ENCODE measurements at regions not wholly inside any gene's neighbourhood (a gene's known extent, or its start where the extent isn't known, plus 50 kb on each side); places are given as distances from the start of the nearest gene placed in this dataset.

DNA sequence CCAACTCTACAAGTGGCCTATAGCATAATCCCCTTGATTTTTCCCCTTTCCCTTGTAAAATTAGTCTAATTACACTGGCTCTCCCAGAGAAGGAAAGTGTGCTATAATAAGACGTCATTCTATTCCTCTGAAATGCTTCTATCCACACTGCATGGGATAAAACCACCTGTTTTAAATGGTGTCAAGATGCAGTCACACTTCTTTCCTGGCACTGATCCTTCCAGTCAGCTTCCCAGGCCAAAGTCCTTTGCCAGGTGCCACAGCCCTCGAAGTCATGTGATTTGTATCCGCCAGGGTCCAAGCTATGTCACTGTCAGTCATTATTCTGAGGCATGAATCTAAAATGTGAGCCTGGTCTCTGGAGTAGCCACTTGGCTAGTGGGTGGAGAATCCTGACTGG is 169.0 kb upstream of the KIAA1217 start:
- DNase-seq = no peak

DNA sequence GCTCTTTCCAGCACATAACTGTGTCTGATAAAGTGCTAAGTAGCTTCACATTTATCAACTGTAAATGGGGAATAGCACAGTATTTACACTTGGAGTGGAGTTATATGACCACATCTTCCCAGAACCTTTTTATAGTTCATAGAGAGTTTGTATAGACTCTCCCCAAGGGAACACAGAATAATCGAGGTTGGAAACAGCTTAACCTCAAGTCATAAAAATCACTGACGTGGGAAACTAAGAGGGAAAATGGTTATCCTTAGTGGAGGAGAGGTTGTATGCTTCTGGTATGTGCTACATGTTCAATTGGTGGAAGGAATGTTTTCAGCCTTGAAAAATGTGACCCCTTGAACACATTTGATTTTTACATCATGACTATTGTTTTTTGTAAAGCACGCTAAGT is 167.9 kb upstream of the KIAA1217 start:
- no peak for DNase-seq

GRCh38 chr10:24041834-24042233 is 167.1 kb upstream of the KIAA1217 start:
- DNase-seq = no peak

DNA sequence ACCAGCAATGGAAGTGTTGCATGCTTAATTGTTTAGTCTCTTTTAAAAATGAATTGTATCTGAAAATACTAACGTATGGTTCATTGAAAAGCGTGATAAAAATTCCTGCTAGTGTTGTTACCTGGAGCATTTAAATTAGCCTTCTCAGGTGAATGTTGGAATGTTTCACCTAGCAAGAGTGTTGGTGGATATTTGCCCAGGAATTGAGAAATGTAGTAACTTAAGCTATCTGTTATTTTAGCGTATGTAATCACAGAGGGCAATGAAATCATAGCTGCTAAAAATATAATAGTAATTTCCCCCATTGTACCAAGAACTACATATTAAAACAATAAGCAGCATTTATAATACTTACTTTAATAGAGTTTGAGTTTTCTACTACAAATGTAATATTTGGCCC is 166.1 kb upstream of the KIAA1217 start:
- DNase-seq = no peak

DNA sequence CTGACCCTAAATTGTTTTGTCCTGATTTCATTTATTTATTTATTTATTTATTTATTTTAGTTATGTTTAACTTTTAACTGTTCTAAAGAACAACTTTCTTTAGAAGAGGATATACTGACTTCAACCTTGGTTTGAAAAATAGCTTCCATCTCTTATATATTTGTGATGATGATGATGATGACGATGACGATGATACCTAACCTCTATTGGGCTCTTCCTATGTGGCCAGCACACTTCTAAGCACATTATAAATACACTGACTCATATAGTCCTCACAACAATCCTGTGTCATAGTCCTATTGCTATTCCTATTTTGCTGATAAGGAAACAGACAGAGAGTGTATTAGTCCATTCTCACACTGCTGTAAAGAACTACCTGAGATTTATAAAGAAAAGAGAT is 162.9 kb upstream of the KIAA1217 start:
- DNase-seq = no peak

DNA sequence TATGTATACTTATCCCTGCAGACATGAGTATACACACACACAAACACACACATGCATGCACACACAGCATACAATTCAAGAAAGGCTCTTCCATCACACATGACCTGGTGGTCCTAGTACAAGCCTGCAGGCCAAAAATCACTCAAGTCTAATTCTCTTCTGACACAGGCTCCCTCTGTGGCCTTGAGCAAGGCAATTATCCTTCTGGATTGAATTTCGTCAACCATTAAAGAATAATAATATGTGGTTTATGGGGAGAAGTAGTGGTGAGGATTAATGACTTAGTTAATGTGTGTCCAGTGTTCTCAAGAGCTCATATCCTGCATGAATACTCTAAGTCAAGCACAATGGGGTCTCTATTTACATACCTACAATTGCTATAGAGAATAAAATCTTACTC is 161.8 kb upstream of the KIAA1217 start:
- no peak for DNase-seq

DNA sequence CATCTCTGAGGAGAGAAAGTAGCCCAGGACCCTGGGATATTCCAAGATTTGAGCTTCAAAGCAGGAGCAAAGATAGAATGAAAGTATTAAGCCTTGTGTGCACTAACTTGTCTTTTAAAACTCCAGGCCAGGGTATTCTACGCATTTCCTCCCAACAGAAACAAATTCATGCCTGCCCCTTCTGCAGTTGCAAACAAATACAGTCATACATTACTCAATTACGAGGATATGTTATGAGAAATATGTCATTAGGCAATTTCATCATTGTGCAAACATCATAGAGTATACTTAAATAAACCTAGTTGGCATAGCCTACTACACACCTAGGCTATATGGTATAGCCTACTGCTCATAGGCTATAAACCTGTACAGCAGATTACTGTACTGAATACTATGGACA is 154.5 kb upstream of the KIAA1217 start:
- no peak for DNase-seq

GRCh38 chr10:24080207-24080606 is 128.7 kb upstream of the KIAA1217 start:
- DNase-seq = no peak

DNA sequence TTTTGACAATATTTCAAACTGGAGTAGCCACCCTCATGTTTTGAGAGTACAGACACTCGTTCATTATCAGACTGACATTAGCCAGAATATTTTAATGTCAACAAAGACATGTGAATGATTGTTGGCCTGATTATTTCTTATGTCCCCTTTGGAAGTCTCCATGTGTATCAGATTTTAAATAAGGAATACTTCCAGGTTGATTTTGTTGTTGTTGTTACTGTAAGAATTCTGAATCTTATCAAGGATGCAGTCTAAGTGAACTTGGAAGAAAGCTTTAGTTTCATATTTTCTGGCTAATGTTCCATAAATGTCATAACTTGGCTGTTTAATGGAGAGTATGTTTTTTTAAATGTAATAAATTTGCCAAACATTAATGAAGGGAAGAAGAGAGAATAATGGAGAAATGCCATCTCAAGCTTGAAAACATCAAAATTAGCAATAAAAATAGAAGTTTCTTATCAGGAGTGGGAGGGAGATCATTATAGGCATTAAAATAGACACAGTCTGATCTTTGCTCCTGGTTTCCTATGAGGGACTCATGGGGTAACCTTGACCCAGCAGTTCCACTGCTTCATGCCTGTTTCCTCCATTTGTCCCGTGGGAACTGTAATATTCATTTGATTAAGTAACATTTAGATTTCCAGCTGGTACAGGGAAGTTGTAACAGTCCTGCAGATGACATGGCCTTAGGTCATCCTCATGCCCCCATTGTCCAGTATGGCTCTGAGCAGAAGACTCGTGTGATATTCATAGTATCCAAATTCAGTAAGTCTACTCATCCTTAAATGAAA is 122.4 kb upstream of the KIAA1217 start:
- no peak for DNase-seq

GRCh38 chr10:24091256-24091655 is 117.7 kb upstream of the KIAA1217 start:
- no peak for DNase-seq

DNA sequence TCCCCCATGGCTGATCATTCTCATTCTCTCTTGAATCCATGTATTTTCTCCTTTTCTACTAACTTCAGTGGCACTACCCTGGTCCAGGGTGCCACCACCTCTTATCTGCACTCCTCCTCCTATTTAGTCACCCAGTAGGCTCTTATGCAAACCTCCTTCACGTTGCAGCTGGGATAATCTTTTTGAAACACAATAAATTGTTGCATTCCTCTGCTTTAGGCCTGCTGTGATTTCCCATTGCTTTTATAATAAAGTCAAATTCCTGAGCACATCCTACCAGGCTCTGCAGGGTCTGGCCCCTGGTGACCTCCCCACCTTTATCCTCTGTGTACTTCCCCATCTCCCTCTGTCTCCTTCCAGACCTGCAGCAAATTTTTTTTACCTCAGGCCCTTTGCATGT is 112.7 kb upstream of the KIAA1217 start:
- DNase-seq = no peak

GRCh38 chr10:24097751-24098207 is 111.2 kb upstream of the KIAA1217 start:
- DNase-seq = no peak

GRCh38 chr10:24104895-24105294 is 104.0 kb upstream of the KIAA1217 start:
- no peak for DNase-seq

GRCh38 chr10:24113901-24114300 is 95.0 kb upstream of the KIAA1217 start:
- no peak for DNase-seq

GRCh38 chr10:24114556-24114955 is 94.4 kb upstream of the KIAA1217 start:
- no peak for DNase-seq

DNA sequence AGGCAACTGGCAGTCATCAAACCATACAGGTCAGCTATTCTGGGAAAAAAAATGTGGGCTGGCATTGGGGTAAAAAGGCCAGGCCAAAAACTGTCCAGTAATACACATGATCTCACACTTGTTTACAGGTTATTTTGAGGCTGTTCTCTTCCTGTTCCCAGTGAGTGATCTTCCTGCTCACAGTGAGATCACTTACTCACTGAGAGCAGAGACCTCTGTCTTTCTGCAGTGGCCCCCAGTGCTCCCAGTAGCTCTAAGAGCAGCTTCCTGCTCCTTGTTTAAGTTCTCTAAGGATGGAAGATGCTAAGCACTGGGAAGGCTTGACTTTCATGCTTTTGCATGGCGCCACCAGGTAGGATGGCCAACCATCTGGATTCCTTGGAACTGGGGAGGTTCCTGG is 93.5 kb upstream of the KIAA1217 start:
- no peak for DNase-seq

DNA sequence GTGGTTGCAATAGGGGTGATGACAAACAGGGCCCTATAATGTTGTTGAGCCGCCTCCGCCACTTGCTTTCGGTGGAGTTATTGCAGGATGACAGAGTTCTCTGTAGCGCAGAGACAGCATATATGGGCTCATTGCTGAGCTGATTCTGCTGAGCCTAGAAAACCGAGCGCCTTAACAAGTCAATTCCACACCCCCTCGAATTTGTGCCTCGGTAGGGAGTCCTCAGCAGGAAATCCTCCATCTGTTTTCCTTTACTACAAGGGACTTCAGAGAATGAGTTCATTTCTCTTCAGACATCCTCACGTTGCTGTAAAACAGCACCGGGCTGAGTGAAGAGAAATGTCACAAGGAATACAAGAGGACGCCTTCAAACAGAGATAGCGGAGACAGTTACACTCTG is 90.7 kb upstream of the KIAA1217 start:
- no peak for DNase-seq

GRCh38 chr10:24119896-24120295 is 89.0 kb upstream of the KIAA1217 start:
- no peak for DNase-seq

GRCh38 chr10:24120646-24121045 is 88.3 kb upstream of the KIAA1217 start:
- DNase-seq = no peak

DNA sequence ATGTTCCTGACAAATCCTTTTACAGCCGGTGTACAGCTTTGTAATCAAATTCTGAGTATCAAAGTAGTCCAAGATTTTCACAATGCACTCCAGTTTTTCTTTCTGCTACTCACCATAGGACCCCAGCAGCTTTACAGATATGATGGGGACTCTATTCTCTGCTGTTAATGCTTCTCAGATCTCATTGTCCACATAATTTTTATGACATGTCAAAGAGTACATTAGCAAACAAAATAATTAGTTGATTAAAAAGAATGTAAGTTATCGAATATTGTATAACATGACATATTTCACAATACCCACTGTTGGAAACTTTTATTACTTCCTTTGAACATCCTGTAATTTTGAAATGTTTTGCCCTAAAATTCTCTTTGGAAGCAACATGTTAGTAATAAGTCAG is 81.4 kb upstream of the KIAA1217 start:
- no peak for DNase-seq

DNA sequence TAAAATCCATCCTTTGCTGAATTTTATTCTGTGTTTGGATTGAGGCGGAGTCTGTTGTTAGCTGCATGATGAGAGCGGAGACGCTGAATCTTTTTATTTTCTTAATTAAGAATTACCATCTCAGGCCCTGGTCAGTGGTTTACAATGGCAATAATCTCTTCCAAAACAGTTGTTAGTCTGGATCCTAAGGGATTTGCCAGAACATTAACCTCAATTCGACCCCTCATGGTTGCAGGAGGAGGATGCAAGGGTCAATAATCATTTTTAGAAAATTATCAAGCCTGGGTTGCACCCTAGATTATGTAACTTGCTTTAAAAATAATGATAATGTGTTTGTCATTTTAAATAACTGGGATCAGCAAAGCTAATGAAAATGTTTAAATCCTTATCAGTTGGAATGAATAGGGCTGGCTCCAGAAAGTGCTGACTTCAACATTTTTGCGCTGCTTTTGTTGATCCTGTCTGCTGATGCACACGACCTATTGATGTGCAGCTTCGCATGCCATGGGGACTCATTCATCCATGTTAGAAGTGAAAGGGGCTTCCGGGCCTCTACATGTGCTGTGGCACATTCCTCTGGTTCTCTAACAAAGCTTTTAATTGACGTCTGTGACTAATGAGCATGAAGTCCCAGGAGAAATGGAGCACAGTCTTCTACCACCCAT is 80.7 kb upstream of the KIAA1217 start:
- no peak for DNase-seq

DNA sequence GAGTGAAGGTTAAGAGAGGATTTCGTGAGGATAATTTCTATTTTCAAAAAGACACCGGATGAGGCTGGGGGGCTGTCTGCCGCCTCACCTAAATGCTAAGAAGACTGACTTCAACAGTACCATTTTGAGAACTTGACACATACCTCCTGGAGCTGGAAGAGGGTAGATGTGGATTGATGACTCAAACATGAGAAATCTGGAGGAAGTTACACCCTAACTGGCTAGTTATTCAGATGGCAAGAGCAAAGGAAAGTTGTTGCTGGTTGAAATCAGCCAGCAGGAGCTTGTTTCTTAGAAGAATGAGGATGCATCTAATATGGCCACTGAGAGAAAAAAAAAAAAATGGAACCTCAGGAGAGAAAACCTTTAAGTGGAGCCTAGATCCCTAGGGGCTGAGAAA is 76.2 kb upstream of the KIAA1217 start:
- DNase-seq = no peak

GRCh38 chr10:24133835-24134234 is 75.1 kb upstream of the KIAA1217 start:
- no peak for DNase-seq

- no peak for DNase-seq
These were observed 72.9 kb upstream of the KIAA1217 start for GRCh38 chr10:24136070-24136469.

DNA sequence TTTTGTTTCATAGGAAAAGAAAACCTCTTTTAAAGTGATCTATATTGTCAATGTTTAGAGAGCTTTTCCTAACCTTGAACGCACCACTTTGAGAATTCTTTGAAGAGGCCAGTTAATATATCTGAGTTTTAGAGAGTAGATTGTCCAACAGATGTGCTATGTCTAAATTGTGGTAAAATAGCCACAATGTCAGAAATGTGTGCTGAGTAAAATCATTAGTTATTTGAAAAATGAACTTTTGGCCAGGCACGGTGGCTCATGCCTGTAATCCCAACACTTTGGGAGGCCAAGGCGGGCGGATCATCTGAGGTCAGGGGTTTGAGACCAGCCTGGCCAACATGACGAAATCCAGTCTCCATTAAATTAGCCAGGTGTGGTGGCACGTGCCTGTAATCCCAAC is 61.6 kb upstream of the KIAA1217 start:
- DNase-seq = no peak

Measured in activated CD4-positive, CD25-positive, alpha-beta regulatory T cell treated with anti-CD3 and anti-CD28 coated beads, Interleukin-2, amount 50 U/mL, for 72 hours (primary cell).